ENCODE measurements at regions not wholly inside any gene's neighbourhood (a gene's known extent, or its start where the extent isn't known, plus 50 kb on each side); places are given as distances from the start of the nearest gene placed in this dataset.

- H3K4me3 ChIP-seq (ENCODE audit: low read depth, low read length), result no peak overlapping the region
- TF ChIP-seq CTCF (conservative IDR thresholded peaks at IDR 0.05; ENCODE audit: low read depth, low read length), result no peak
- DNase-seq (ENCODE audit: low read depth), result no peak
These were observed 74.6 kb downstream of the DISP1 start for GRCh38 chr1:222889440-222889839.

- no peak overlapping the region for H3K4me3 ChIP-seq (ENCODE audit: low read depth, low read length)
- no peak for DNase-seq (ENCODE audit: low read depth)
- no peak for TF ChIP-seq CTCF (conservative IDR thresholded peaks at IDR 0.05; ENCODE audit: low read depth, low read length)
These were observed 75.9 kb downstream of the DISP1 start for GRCh38 chr1:222890716-222891115.

GRCh38 chr1:222891578-222891977 is 76.7 kb downstream of the DISP1 start:
- no peak for TF ChIP-seq CTCF (conservative IDR thresholded peaks at IDR 0.05; ENCODE audit: low read depth, low read length)
- H3K4me3 ChIP-seq (ENCODE audit: low read depth, low read length), result peak overlapping the region; percentile 9
- DNase-seq (ENCODE audit: low read depth), result no peak

GRCh38 chr1:222892137-222892769 is 77.4 kb downstream of the DISP1 start:
- no peak for TF ChIP-seq CTCF (conservative IDR thresholded peaks at IDR 0.05; ENCODE audit: low read depth, low read length)
- peak; percentile 64 for DNase-seq (ENCODE audit: low read depth)
- H3K4me3 ChIP-seq (ENCODE audit: low read depth, low read length), result peak overlapping the region; percentile 9

- no peak for TF ChIP-seq CTCF (conservative IDR thresholded peaks at IDR 0.05; ENCODE audit: low read depth, low read length)
- no peak for DNase-seq (ENCODE audit: low read depth)
- H3K4me3 ChIP-seq (ENCODE audit: low read depth, low read length), result no peak overlapping the region
These were observed 78.4 kb downstream of the DISP1 start for GRCh38 chr1:222893255-222893654.

GRCh38 chr1:222894331-222894730 is 79.5 kb downstream of the DISP1 start:
- no peak overlapping the region for H3K4me3 ChIP-seq (ENCODE audit: low read depth, low read length)
- no peak for DNase-seq (ENCODE audit: low read depth)
- no peak for TF ChIP-seq CTCF (conservative IDR thresholded peaks at IDR 0.05; ENCODE audit: low read depth, low read length)
